ENCODE measurements at regions not wholly inside any gene's neighbourhood (a gene's known extent, or its start where the extent isn't known, plus 50 kb on each side); places are given as distances from the start of the nearest gene placed in this dataset.
A peak's percentile ranks its signal among the peaks of the same experiment; 100 is the strongest.

DNA sequence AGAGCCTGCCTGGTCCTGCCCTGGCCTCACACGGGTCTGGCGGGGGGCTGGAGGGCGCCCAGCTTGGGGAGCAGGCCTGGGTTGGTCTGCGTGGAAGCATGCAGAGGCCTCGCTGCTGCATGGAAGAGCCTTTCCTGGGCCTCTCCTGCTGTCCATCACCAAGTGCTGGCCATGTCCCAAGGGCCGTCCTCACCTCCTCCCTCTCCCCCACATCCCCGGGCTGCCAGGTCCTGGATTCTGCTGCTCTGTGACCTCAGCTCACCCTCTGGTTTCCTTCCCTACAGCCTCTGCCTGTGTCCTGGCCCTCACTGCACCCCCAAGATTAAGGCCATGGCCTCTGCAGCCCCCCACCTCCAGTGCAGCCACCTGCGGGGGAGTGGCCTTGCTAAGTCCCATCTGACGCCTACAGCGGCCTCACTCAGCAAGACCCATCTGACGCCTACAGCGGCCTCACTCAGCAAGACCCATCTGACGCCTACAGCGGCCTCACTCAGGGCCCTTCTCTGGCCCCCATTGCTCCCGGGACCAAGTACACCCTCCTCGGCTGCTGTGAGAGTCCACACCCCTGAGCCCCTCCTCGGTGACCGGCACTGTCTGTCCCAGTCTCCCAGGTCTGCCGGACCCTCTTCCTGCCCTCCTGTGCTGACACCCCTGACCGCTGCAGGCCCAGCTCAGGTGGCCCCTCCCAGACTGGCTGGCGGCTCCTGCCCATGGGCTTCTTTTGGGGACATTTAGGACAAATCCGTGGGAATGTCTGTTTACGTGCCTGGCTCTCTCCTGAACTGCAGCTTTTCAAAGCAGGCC lies 119.5 kb upstream of the B3GAT1 start:
- no peaks in the 10 kb centered on the region for H4K20me1 ChIP-seq (ENCODE audit: control insufficient read depth, insufficient read depth, insufficient read length)
- H2BK20ac ChIP-seq (ENCODE audit: low read depth, low read length, poor library complexity, severe bottlenecking): no peak overlapping the region
- no peak overlapping the region for H4K8ac ChIP-seq (replicated peaks; ENCODE audit: insufficient read length, low read depth, low read length)
- H3T11ph ChIP-seq (ENCODE audit: low read length): no peak overlapping the region
- no peak overlapping the region for H2BK120ac ChIP-seq (ENCODE audit: low read depth, low read length, poor library complexity, severe bottlenecking)
- Mint-ChIP-seq H3K9me3 (no peaks in the 10 kb centered on the region), H3K4me3 (no peak overlapping the region), H3K36me3 (ENCODE audit: insufficient read depth in 1 of 3, low read depth in 3 of 3) (no peaks in the 10 kb centered on the region), H3K4me1 (peaks cover 17 to 29% of the 10 kb centered on the region in 2 experiments), H3K27ac (peak overlapping the region in 1 of 3 experiments; percentile 57; a peak in 2 of 7 replicates), H3K27me3 (ENCODE audit: low read depth) (peaks cover 2% of the 10 kb centered on the region)
- no peak overlapping the region for H3K56ac ChIP-seq (ENCODE audit: insufficient read length, low read depth, low read length)
- H3K18ac ChIP-seq (ENCODE audit: insufficient read length, low read depth, low read length): no peak overlapping the region
- H3K14ac ChIP-seq (ENCODE audit: insufficient read depth, low read length): no peak overlapping the region
- TF ChIP-seq, protein P1, sequence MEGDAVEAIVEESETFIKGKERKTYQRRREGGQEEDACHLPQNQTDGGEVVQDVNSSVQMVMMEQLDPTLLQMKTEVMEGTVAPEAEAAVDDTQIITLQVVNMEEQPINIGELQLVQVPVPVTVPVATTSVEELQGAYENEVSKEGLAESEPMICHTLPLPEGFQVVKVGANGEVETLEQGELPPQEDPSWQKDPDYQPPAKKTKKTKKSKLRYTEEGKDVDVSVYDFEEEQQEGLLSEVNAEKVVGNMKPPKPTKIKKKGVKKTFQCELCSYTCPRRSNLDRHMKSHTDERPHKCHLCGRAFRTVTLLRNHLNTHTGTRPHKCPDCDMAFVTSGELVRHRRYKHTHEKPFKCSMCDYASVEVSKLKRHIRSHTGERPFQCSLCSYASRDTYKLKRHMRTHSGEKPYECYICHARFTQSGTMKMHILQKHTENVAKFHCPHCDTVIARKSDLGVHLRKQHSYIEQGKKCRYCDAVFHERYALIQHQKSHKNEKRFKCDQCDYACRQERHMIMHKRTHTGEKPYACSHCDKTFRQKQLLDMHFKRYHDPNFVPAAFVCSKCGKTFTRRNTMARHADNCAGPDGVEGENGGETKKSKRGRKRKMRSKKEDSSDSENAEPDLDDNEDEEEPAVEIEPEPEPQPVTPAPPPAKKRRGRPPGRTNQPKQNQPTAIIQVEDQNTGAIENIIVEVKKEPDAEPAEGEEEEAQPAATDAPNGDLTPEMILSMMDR (conservative IDR thresholded peaks at IDR 0.05): no peak
- H2AFZ ChIP-seq (ENCODE audit: low read length): no peak overlapping the region
- H4K91ac ChIP-seq (ENCODE audit: insufficient read length, low read depth, low read length): no peak overlapping the region
- H2BK5ac ChIP-seq (ENCODE audit: insufficient read length, low read length): no peak overlapping the region
- H3K79me2 ChIP-seq (ENCODE audit: insufficient read depth, low read length): no peaks in the 10 kb centered on the region
- H2BK12ac ChIP-seq (ENCODE audit: insufficient read length, low read depth, low read length): no peak overlapping the region
- H3K4ac ChIP-seq (ENCODE audit: low read depth, low read length): no peak overlapping the region
- H3K4me1 ChIP-seq (ENCODE audit: insufficient read depth, low read length): no peaks in the 10 kb centered on the region
- no peak overlapping the region for H3K23ac ChIP-seq (ENCODE audit: insufficient read length, low read depth, low read length)
- no peak overlapping the region for H3K9ac ChIP-seq (ENCODE audit: extremely low read depth, insufficient read length, low read length)
- no peak overlapping the region for H3K4me2 ChIP-seq (ENCODE audit: insufficient read depth, insufficient read length, low read length)
- peak; percentile 18 for DNase-seq
- no peak overlapping the region for H2BK15ac ChIP-seq (ENCODE audit: low read depth, low read length)
- H3K9me3 ChIP-seq (ENCODE audit: control insufficient read depth, low read depth, low read length): no peaks in the 10 kb centered on the region
- WGBS (ENCODE audit: extremely low coverage, insufficient read length, low lambda C conversion rate): no CpG with 5 or more reads among the region's 23 CpGs
- H2AK5ac ChIP-seq (ENCODE audit: insufficient read length, low read length): no peak overlapping the region
- no peaks in the 10 kb centered on the region for H3K27me3 ChIP-seq (ENCODE audit: insufficient read depth, low read length)
- no peak overlapping the region for H3K27ac ChIP-seq (ENCODE audit: insufficient read length, low read depth, low read length)
- no peaks in the 10 kb centered on the region for H3K79me1 ChIP-seq (ENCODE audit: insufficient read depth, low read depth, low read length, poor library complexity, severe bottlenecking)
- H4K5ac ChIP-seq (ENCODE audit: insufficient read length, low read depth, low read length): no peak overlapping the region
- H3K23me2 ChIP-seq (ENCODE audit: insufficient read length, low read depth, low read length, poor library complexity, severe bottlenecking): no peaks in the 10 kb centered on the region
